ENCODE measurements at regions not wholly inside any gene's neighbourhood (a gene's known extent, or its start where the extent isn't known, plus 50 kb on each side); places are given as distances from the start of the nearest gene placed in this dataset.

DNA sequence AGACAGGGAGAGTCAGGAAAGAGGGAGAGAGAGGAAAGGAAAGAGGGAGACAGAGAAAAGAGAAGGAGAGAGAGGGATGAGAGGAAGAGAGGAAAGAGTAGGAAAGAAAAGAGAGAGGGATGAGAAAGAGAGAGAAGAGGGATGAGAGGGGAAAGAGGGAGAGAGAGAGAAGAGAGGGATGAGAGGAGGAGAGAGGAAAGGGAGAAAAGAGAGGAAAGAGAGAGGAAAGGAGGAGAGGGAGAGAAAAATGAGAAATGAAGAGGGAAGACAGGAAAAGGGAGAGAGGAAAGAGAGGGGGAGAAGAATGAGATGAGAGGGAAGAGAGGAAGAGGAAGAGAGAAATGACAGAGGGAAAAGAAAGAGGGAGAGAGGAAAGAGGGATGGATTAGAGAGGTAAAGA is 207.0 kb upstream of the SKOR2 start:
- in situ Hi-C loops (cut with HindIII; ENCODE audit: low pct_ligation_motif_present, low pct_unique_long_range_greater_than_20kb, low sequenced_read_pairs): no loop called here
- DNase-seq: no peak

DNA sequence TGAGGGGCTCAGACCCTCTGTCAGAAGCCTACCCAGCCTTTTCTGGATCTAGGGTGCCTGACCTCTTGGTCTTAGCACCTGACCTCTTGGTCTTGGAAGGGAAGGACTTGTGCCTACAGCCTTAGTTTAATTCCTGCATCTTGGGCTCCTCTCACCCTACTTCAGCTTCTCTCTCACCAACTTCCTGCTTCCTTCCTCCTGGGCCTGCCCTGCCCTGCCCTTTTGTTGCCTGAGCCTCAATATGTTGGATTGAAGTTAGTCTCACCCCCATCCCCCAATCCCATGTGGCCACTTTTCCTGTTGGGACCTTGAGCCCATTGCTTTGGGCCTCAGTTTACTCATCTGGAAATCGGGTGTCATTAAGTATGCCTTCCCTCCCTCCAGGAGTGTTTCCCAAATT is 206.2 kb upstream of the SKOR2 start:
- DNase-seq: no peak
- in situ Hi-C loops (cut with HindIII; ENCODE audit: low pct_ligation_motif_present, low pct_unique_long_range_greater_than_20kb, low sequenced_read_pairs): no loop called here

DNA sequence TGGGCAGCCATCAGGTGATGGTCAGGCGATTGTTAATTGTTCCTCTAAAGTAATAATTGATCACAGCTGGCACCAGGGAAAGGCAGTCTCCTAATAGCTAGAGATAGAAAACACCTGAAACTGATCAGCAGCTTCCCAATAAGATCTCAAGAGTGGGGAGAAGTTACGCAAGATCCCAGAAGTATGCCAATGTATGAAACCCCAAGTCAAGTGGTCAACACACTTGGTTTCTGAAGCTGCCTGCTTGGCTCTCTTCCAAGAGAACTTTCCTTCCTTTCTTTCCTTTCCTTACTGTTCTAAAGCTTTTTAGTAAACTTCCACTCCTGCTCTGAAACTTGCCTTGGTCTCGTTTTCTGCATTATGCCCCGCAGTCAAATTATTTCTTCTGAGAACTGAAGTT is 201.6 kb upstream of the SKOR2 start:
- no peak for DNase-seq
- in situ Hi-C loops (cut with HindIII; ENCODE audit: low pct_ligation_motif_present, low pct_unique_long_range_greater_than_20kb, low sequenced_read_pairs): no loop called here

DNA sequence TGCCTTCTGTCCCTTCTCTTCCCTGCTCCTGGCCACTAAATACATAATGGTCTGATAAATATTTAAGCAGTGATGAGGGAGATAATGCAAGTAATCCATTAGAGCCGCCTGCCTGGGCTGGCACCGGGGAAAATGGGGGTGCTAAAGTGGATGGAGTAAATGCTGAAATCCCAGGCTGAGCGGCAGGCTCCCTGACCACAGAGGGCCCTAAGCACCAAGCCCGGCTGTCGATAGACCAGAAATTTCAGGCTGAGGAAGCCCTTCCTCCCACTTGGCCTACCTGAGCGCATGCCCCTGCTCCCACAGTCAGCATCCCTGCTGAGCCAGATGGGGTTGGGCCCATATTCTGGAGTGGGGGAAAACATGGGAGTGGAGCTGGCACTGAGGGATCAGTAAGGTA is 197.5 kb upstream of the SKOR2 start:
- no peak for DNase-seq
- in situ Hi-C loops (cut with HindIII; ENCODE audit: low pct_ligation_motif_present, low pct_unique_long_range_greater_than_20kb, low sequenced_read_pairs): no loop called here

DNA sequence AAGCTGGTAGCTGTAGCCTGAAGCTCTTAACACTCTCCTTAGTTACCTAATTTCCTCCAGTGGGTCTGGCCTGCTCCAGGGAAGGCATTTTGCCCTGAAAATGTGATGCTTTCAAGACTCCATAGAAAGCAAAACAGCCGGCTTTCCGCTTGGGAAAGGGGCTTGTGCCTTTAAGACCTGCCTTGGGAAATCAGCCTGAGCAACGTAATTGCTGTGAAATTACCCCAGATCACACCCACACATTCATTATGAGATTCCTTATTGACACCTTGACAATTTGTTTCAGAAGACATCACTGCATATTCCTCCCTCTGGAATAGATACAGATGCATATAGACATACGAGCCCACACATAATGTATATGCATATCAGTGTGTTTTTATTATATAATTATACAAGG is 190.5 kb upstream of the SKOR2 start:
- no peak for DNase-seq
- in situ Hi-C loops (cut with HindIII; ENCODE audit: low pct_ligation_motif_present, low pct_unique_long_range_greater_than_20kb, low sequenced_read_pairs): no loop called here

DNA sequence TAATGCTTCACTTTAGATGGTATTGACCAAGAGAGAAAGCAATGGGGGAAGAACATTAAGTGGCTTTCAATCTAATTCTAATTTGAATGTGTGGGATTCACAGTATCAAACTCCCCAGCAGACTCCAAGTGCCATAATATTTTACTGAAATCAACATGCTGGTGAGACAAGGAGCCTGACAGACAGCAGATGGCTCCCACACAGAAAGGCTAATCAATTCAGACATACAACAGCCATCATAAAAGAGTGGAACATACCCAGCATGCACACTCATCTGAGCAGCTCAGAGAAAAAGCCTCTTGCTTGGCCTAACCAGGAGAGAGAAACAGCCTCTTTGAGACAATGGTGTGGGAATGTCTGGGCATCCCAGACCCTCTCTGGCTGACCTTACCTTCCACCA is 186.5 kb upstream of the SKOR2 start:
- in situ Hi-C loops (cut with HindIII; ENCODE audit: low pct_ligation_motif_present, low pct_unique_long_range_greater_than_20kb, low sequenced_read_pairs): no loop called here
- no peak for DNase-seq

DNA sequence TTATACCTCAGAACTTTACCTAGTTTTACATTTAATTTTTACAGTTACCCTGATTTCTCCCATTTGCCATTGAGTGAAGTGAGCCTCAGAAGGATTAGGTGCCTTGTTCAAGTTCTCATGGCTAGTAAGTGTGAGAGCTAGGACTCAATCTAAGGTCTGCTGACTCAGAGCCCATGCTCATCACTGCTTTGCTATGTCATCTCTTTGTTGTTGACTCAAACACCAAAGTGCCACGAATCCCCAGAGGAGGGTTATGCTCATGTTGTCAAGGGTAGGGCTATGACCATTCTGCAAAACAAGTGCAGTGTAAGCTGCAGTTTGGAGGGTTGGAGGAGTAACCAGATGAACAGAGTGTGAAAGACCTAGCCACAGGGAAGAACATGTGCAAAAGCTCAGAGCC is 185.4 kb upstream of the SKOR2 start:
- in situ Hi-C loops (cut with HindIII; ENCODE audit: low pct_ligation_motif_present, low pct_unique_long_range_greater_than_20kb, low sequenced_read_pairs): no loop called here
- no peak for DNase-seq

DNA sequence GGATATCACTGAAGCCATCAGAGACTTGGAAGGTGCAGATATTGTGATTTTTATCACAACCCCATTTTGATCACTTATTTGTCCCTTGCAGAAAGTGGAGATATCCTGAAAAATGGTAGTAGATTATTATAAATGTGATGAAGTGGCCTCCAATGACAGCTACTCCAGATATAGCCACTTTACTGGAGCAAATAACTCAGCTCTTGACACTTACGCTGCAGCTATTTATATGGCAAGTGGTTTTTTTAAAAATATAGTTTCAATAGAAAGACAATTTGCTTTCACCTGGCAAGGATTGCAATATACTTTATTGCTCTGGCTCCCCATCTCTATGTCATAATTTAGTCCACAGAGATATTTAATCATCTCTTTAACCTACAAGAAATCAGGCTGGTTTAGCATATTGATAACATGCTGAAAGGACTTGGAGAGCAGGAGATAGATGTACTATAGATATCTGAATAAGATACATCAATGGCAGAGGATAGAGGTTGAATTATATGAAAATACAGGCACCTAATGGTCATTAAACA is 182.8 kb upstream of the SKOR2 start:
- DNase-seq: no peak

DNA sequence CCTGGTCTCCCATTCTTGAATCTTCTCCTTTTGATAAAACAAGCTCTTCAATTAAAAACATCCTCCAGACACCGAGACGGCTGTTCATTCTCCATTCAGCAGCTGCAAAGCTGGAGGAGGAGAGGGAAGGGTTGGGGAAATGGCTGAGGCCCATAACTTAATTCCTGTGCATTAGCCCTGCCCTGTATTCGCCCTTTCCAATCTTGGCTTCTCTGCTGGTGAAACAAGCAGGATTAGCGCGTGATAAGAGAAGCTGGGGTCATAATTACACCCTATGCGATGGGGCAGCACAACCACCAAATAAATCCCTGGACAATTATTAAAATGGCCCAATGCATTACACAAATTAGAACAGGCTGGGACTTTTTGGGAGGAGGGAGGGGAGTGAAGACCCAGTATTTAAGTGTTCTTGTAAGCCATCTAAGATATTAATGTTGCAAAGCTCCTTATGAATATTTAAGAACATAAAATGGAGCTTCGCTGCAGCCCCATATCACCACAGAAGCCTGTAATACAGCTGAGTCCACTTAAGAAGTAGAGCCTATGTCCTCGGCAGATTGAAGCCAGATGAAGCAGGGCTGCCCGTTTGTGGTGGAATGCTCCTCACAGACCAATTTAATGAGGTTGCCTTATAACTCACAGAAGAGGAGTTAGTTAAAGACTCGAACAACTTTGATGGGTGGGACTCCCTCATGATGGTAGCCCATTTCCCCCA is 176.6 kb upstream of the SKOR2 start:
- no peak for DNase-seq
- in situ Hi-C loops (cut with HindIII; ENCODE audit: low pct_ligation_motif_present, low pct_unique_long_range_greater_than_20kb, low sequenced_read_pairs): no loop called here

More for the DNA sequence above, 182.8 kb upstream of the SKOR2 start:
- in situ Hi-C loops (cut with HindIII; ENCODE audit: low pct_ligation_motif_present, low pct_unique_long_range_greater_than_20kb, low sequenced_read_pairs): no loop called here

DNA sequence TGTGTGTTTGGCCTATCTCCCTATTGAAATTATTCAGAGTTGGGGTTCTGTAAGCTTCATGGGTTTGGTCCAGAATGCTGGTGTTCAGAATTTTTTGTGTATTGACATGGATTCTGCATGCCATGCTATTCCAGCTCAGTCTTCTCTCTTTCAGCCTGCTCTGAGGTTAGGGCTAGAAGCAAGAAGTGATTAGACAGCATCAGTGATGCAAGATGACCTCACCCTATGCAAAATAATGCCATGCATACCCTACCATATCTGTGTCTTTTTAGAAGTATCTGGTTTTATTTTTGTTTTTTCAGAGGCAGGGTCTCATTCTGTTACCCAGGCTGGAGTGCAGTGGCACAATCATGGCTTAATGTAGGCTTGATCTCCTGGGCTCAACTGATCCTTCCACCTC is 175.6 kb upstream of the SKOR2 start:
- DNase-seq: no peak
- in situ Hi-C loops (cut with HindIII; ENCODE audit: low pct_ligation_motif_present, low pct_unique_long_range_greater_than_20kb, low sequenced_read_pairs): no loop called here

DNA sequence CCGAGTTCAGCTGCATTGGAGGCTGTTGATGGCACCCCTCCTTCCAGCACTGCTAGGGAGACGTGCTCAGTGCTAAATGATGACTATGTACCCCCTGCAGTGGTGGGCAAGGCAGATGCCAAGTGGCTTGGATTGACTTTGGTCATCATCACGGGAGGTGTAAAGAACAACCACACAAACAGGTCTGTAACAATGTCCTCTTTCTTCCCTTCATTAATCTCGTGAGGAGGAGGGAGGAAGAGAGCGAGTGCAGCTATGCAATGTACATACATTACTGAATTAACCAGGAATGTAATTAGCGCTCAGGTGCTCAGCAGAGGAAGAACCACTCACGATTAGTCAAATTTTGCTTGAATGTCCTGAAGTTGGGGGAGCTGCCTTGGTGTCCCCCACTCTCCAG is 173.9 kb upstream of the SKOR2 start:
- in situ Hi-C loops (cut with HindIII; ENCODE audit: low pct_ligation_motif_present, low pct_unique_long_range_greater_than_20kb, low sequenced_read_pairs): no loop called here
- DNase-seq: no peak

DNA sequence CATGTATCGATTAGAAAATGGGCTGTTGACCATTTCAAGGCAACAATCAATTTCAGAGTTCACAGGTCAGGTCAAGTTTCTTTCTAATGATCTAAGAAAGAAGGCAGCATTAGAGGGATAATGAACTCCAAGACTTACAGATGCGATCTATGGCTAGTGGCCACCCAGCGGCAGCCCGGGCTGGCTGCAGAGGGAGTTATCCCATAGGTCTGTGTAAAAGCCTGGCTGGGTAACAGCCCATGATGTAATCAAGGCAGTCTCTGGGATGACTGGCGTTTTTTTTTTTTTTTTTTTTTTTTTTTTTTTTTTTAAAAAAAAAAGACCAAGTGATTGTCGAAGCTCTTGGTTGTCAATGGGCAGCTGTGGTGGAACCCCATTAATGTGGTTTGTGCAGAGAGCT is 171.1 kb upstream of the SKOR2 start:
- DNase-seq: no peak
- in situ Hi-C loops (cut with HindIII; ENCODE audit: low pct_ligation_motif_present, low pct_unique_long_range_greater_than_20kb, low sequenced_read_pairs): no loop called here

DNA sequence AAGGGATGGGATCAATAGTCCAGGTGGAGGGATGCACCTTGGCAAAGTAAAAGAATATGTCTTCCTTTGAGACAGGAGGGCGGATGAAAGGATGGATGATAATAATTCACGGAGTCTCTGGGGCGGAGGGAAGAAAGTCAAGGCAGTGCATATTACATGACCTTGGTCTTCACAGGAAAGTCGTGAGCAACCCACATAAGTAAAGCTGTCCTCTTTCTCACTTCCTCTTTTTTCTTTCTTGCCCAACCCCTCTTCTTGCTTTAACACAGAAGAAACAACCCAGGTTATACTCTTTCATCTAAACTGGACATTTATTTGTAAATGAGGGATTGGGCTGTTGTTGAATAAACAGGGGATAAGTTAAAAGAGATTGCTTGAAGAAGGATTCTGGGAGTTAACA is 168.7 kb upstream of the SKOR2 start:
- no peak for DNase-seq
- in situ Hi-C loops (cut with HindIII; ENCODE audit: low pct_ligation_motif_present, low pct_unique_long_range_greater_than_20kb, low sequenced_read_pairs): no loop called here

DNA sequence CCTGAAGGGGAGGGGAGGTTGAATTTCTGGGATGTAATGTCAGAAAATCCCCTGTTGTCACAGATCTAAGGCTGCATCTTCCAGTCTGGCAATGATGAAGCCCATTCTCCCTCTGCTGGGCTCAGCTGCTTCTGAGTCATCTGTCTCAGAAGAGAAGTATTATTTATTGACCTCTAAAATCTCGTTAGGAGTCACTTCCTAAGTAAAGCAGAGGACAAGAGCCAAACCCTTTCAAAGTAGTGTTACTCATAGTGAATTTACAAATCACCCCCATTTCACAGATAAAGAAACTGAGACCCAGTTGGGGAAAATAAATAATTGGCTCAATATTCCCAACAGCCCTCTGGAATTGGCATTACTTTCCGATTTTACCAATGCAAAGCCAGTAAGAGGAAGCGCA is 167.3 kb upstream of the SKOR2 start:
- in situ Hi-C loops (cut with HindIII; ENCODE audit: low pct_ligation_motif_present, low pct_unique_long_range_greater_than_20kb, low sequenced_read_pairs): no loop called here
- peak; percentile 4 for DNase-seq

DNA sequence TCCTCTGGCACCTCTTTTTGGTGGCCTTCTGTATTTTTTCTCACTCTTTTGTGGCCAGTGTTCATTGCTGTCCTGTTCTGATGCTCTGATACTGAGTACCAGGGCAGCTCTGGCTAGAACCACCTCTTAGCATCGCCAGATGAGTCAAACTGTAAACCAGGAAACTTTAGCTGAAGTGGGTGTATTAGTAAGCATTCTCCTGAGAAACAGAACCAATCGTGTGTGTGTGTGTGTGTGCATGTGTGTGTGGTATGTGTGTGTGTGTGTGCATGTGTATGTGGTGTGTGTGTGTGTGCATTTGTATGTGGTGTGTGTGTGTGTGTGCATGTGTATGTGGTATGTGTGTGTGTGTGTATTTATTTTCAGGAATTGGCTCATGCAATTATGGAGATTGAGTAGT is 166.3 kb upstream of the SKOR2 start:
- no peak for DNase-seq
- in situ Hi-C loops (cut with HindIII; ENCODE audit: low pct_ligation_motif_present, low pct_unique_long_range_greater_than_20kb, low sequenced_read_pairs): no loop called here

DNA sequence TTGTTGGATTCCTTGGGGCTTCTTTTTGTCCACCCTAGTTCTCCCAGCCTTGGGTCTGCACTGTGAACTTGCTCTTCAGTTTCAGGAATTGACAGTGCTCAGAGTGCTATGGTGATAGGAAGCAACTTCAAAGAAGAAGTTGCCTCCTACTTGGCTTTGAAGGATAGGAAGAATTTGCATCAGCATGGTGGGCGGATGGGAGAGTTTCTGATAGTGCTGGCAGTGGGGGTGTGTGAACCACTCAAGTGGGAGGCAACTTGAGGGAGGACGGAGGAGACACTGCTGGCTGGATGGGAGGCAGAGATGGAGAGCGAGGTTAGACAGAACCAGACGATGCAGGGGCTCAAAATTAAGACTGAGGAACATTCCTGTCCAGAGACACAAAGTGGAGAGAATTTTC is 164.4 kb upstream of the SKOR2 start:
- no peak for DNase-seq
- in situ Hi-C loops (cut with HindIII; ENCODE audit: low pct_ligation_motif_present, low pct_unique_long_range_greater_than_20kb, low sequenced_read_pairs): no loop called here

DNA sequence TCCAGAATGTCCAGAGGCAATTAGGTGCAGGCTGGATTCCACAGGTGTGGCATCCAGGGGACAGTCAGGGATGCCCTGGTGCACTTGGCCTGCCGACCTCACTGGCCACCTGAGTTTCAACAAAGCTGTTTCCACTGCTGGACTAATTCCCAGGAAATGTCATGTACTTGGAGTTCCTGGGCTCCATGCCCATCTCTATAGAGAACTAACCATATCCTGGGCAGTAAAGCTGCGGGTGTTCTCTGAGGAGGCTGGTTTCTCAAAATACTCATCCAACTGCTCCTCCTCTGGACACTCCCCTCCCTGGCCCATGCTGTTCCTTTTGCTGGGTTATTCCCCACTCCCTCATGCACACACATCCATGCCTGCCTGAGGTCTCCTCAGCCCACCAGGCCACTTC is 161.9 kb upstream of the SKOR2 start:
- in situ Hi-C loops (cut with HindIII; ENCODE audit: low pct_ligation_motif_present, low pct_unique_long_range_greater_than_20kb, low sequenced_read_pairs): no loop called here
- no peak for DNase-seq

DNA sequence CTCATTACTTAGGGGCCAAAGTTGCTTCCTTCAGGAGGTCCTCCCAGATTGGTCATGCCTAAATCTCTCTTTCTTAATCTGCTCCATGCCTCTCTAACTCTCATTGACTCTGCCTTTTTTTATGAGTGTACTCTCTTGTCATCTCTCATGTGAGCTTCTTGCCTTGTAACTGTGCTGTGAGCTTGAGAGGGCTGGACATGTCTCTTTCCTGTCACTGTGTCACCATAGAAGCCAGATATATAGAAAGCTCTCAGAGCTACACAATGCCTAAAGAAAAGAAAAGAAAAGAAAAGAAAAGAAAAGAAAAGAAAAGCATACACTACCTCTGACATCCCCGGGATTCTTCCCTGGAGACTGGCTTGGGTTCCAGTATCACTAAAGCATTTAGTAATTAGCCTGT is 161.5 kb upstream of the SKOR2 start:
- in situ Hi-C loops (cut with HindIII; ENCODE audit: low pct_ligation_motif_present, low pct_unique_long_range_greater_than_20kb, low sequenced_read_pairs): no loop called here

DNA sequence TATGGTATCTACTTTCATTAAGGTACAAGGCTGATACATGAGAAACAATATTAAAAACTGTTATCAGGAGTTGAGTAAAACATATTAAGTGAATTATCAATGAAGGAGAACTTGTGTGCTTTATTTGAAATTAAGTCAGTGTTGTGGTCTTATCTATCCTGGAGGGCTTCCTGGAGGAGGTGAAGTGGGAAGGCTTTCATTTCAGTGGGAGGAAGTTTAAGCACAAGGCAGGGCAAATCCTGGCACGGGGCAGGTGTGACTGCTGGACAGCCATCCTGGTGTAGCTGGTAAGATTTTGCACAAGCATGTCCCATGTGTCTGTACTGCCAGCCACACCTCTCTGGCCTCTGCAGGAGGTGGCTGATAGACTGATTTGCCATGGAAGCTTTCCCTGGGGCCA is 159.7 kb upstream of the SKOR2 start:
- in situ Hi-C loops (cut with HindIII; ENCODE audit: low pct_ligation_motif_present, low pct_unique_long_range_greater_than_20kb, low sequenced_read_pairs): no loop called here
- no peak for DNase-seq

More for the DNA sequence above, 161.5 kb upstream of the SKOR2 start:
- DNase-seq: no peak

DNA sequence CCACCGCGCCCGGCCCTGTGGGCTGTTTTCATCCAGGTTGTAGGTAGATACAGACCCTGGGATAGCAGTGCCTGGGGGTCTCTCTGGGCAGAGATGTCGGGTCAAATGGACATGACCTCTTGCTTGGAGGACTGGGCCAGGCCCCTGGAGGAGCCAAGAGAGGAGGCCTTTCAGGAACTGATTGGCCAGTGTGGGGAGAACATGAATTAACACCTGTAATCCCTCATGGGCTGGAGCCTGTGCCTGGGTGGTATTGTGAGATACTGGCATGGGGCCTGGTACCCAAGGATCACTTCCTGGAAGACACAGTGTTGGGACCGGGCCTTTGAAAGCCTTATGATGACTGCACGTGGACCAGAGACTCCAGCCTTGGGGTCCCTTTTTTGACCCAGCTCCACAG is 158.7 kb upstream of the SKOR2 start:
- no peak for DNase-seq
- in situ Hi-C loops (cut with HindIII; ENCODE audit: low pct_ligation_motif_present, low pct_unique_long_range_greater_than_20kb, low sequenced_read_pairs): no loop called here

DNA sequence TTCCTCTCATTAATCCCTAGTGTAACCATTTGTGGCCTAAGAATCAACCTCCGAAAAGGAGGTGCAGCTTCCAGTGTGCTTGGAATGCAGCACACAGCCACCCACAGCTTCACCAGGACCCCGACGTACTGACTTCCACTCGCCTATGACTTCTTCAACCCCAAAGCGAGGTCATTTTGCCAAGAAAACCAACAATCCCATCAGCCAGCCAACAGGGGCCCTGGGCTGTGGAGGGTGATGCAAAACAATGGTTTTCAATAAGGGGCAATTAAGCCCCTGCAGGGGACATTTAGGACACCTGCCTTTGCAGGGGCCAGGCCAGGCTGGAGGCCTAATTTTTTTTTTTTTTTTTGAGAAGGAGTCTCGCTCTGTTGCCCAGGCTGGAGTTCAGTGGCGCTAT is 158.1 kb upstream of the SKOR2 start:
- in situ Hi-C loops (cut with HindIII; ENCODE audit: low pct_ligation_motif_present, low pct_unique_long_range_greater_than_20kb, low sequenced_read_pairs): no loop called here
- DNase-seq: no peak

Data from ACHN (cell line).